Motor neuron (in vitro differentiated cells): ENCODE measurements at regions not wholly inside any gene's neighbourhood (a gene's known extent, or its start where the extent isn't known, plus 50 kb on each side); places are given as distances from the start of the nearest gene placed in this dataset.

Experiments used
- ATAC-seq, 8 experiments: fragments of 200-7000 bp; cut with Tn5 transposase; replicated peaks in 6 of 8; 2 replicates each; pipeline ENCODE4 v1.8.0; 2021; ENCODE audit warnings: mild to moderate bottlenecking in 8 of 8, moderate library complexity in 8 of 8
- H3K27ac ChIP-seq, 2 donors: fragments of 250-450 bp; sonication (Bioruptor Pico); 2 replicates each; pipeline ENCODE4 v1.9.0; 2021; ENCODE audit warnings: antibody characterized with exemption in 2 of 2, mild to moderate bottlenecking in 2 of 2, moderate library complexity in 1 of 2
- H3K4me1 ChIP-seq, 2 donors: fragments of 250-450 bp; sonication (Bioruptor Pico); replicated peaks in 1 of 2; 2 replicates each; pipeline ENCODE4 v1.6.1; 2021; ENCODE audit warnings: antibody characterized with exemption in 2 of 2, mild to moderate bottlenecking in 2 of 2, moderate library complexity in 1 of 2
- H3K4me3 ChIP-seq, 5 donors: fragments of 250-450 bp; sonication (Bioruptor Pico); 2 replicates each; pipeline ENCODE4 v1.9.0; 2021; ENCODE audit warnings: antibody characterized with exemption in 5 of 5, mild to moderate bottlenecking in 5 of 5, moderate library complexity in 4 of 5
- WGBS, 10 experiments: fragments of 450-650 bp; shearing (Covaris generic); methylation state at CpG; one replicate each; pipeline ENCODE4 v1.0.0; 2022; 5-methylcytosine and 5-hydroxymethylcytosine counted together
- in situ Hi-C, 9 experiments: fragments of 400-800 bp; cut with MboI; loops; one replicate each; pipeline ENCODE4 v1.15.0; 2021; ENCODE audit warnings: low sequenced_read_pairs in 9 of 9, low pct_unique_long_range_greater_than_20kb in 2 of 9; ENCODE audit not compliant: unreplicated experiment in 9 of 9

- in situ Hi-C loops = no loop called here
- H3K27ac ChIP-seq = no peak overlapping the region
- ATAC-seq = no peak
- 45 to 100% (median 89%) methylated on average over 1 of the region's 1 CpG; no CpG with 5 or more reads in 5 of the 10 experiments for WGBS, 10 experiments
- no peaks in the 10 kb centered on the region for H3K4me1 ChIP-seq
- H3K4me3 ChIP-seq = no peak overlapping the region
Observed at GRCh38 chr1:115196296-115196695, 107.0 kb upstream of the TSPAN2 start.

- no peak overlapping the region for H3K4me3 ChIP-seq
- in situ Hi-C loops = no loop called here
- ATAC-seq = no peak
- no peak overlapping the region for H3K27ac ChIP-seq
- WGBS, 10 experiments = 0 to 100% (median 32%) methylated on average over 1 to 2 of the region's 2 CpGs; no CpG with 5 or more reads in 4 of the 10 experiments
- no peaks in the 10 kb centered on the region for H3K4me1 ChIP-seq
Observed at GRCh38 chr1:115194506-115194905, 105.2 kb upstream of the TSPAN2 start.

GRCh38 chr1:115193046-115193828 lies 103.9 kb upstream of the TSPAN2 start:
- in situ Hi-C loops = no loop called here
- WGBS, 10 experiments = 0 to 100% (median 56%) methylated on average over 1 to 3 of the region's 3 CpGs; no CpG with 5 or more reads in 1 of the 10 experiments
- ATAC-seq = no peak

DNA sequence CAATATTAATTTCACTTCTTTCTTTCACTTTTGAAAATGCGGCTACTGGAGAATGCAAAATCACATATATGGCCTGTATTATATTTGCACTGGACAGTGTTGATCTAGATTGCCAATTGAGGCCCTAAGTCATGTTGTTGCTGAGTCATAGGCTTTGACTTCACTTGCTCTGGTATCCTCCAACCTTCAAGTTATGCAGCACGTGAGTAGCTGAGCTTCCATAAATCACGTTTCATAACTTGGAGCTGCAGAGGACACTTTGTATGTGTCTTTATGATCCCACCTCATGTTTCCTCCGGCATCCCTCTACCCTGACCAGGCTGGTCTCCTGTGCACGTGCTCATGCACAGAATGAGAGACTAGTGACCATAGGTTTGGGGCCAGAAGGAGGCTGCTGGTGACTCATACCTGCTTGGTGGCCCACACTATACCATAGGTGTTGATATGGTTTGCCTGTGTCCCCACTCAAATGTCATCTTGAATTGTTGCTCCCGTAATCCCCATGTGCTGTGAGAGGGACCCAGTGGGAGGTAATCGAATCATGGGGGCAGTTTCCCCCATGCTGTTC lies 103.0 kb upstream of the TSPAN2 start:
- in situ Hi-C loops = no loop called here
- peak in 1 of 8 experiments; percentile 22 for ATAC-seq
- H3K4me3 ChIP-seq = no peak overlapping the region
- 40 to 96% (median 78%) methylated on average over 1 to 7 of the region's 7 CpGs for WGBS, 10 experiments
- no peak overlapping the region for H3K27ac ChIP-seq
- H3K4me1 ChIP-seq = no peaks in the 10 kb centered on the region

More at GRCh38 chr1:115193046-115193828, 103.9 kb upstream of the TSPAN2 start:
- Histone ChIP-seq H3K4me1 (no peaks in the 10 kb centered on the region), H3K4me3 (no peak overlapping the region), H3K27ac (no peak overlapping the region)

DNA sequence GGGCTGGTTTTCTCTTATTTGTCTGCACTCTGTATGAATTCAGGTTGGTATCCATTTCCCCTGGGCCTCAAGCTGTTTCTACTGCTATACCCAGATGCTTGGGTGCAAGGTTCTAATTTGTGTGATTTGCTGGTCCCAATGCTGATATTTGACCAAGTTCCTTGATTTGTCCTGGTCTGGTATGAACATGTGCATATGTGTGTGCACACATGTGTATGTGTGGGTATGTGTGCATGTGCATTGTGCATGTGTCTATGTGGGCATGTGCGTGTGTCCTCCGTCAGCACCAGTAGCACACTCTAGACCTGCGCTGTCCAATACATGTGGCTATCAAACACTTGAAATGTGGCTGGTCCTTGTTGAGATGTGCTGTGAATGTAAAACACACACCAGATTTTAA lies 102.4 kb upstream of the TSPAN2 start:
- 94 to 100% (median 97%) methylated on average over 3 of the region's 3 CpGs; no CpG with 5 or more reads in 7 of the 10 experiments for WGBS, 10 experiments

GRCh38 chr1:115190540-115191170 lies 101.4 kb upstream of the TSPAN2 start:
- in situ Hi-C loops = no loop called here
- ATAC-seq = peak in 1 of 8 experiments; percentile 30
- H3K4me3 ChIP-seq = no peak overlapping the region
- no peak overlapping the region for H3K27ac ChIP-seq
- no peaks in the 10 kb centered on the region for H3K4me1 ChIP-seq
- 43 to 89% (median 81%) methylated on average over 1 to 3 of the region's 3 CpGs; no CpG with 5 or more reads in 1 of the 10 experiments for WGBS, 10 experiments

More for the DNA sequence above, 102.4 kb upstream of the TSPAN2 start:
- Histone ChIP-seq H3K4me3 (no peak overlapping the region), H3K27ac (no peak overlapping the region), H3K4me1 (no peaks in the 10 kb centered on the region)
- no peak for ATAC-seq
- in situ Hi-C loops = no loop called here

DNA sequence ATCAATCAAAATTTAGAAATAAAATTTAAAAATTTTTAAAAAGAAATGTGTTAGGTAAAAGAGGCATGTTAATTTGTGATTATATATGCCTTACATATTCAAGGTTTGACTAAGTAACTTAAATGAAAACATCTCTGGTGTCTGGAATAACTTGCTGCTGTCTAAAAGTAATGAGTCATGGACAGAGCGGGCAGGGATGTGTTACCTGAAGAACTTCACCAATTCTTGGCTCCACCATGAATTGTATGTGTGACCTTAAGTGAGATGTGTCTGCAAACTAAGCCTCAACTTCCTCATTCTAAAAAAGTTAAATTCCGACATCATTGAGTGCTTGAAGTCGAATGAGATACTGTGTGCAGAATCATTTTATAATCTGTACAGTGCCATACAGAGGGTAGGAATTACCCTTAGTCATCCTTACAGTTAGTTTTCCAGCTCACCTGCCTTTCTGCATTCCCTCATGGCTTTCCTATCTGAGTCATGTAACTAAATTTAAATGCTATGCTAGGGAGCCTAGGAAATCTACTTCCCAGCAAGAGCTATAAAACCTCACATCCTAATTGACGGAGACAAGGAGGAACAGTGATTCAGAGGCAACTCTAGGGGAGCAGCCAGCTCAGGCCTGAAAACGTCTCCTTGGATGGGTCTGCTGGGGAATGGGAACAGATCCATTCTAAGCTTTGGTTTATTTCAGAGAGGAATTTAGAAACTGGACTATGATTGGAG lies 100.7 kb upstream of the TSPAN2 start:
- in situ Hi-C loops = no loop called here
- WGBS, 10 experiments = 14 to 100% (median 74%) methylated on average over 1 to 5 of the region's 5 CpGs; no CpG with 5 or more reads in 1 of the 10 experiments
- ATAC-seq = peak in 7 of 8 experiments; percentile 84 to 98 (median 95)

GRCh38 chr1:115188680-115189395 lies 99.5 kb upstream of the TSPAN2 start:
- WGBS, 10 experiments = 67 to 100% (median 85%) methylated on average over 1 to 4 of the region's 4 CpGs; no CpG with 5 or more reads in 2 of the 10 experiments
- ATAC-seq = no peak
- in situ Hi-C loops = no loop called here

More for the DNA sequence above, 100.7 kb upstream of the TSPAN2 start:
- H3K4me1 ChIP-seq = no peaks in the 10 kb centered on the region
- no peak overlapping the region for H3K4me3 ChIP-seq
- no peak overlapping the region for H3K27ac ChIP-seq

DNA sequence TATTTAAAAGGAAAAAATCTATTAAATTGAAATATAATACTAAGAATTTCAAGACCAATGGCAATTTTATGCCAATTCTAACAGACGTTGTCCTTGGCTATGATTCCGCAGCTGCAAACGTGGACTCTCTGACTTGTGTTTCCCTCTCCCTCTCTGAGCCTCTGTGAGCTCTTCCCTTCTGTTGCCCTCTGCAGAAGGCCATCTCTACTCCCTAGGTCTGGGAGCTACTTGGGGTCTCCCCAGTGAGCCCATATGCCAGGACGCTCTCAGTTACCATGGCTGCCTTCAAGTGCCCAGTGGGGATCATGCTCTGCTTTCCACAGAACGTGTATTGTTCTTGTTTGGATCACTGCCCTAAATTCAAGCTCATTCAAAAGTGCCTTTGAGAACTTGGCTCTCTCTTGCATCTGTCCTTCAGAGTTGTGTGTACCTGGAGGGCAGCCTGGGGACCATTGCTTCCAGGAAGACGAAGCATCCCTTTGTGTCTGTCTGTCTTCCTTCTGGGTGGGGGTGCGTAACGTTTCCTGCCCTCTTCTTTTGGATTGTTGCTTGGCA lies 97.5 kb upstream of the TSPAN2 start:
- 50 to 90% (median 79%) methylated on average over 2 to 8 of the region's 8 CpGs; no CpG with 5 or more reads in 2 of the 10 experiments for WGBS, 10 experiments
- ATAC-seq = no peak
- H3K27ac ChIP-seq = no peak overlapping the region
- peaks cover 0 to 4% of the 10 kb centered on the region in 2 donors for H3K4me1 ChIP-seq
- H3K4me3 ChIP-seq = no peak overlapping the region
- in situ Hi-C loops = no loop called here

More at GRCh38 chr1:115188680-115189395, 99.5 kb upstream of the TSPAN2 start:
- no peak overlapping the region for H3K27ac ChIP-seq
- peaks cover 0 to 4% of the 10 kb centered on the region in 2 donors for H3K4me1 ChIP-seq
- H3K4me3 ChIP-seq = no peak overlapping the region

DNA sequence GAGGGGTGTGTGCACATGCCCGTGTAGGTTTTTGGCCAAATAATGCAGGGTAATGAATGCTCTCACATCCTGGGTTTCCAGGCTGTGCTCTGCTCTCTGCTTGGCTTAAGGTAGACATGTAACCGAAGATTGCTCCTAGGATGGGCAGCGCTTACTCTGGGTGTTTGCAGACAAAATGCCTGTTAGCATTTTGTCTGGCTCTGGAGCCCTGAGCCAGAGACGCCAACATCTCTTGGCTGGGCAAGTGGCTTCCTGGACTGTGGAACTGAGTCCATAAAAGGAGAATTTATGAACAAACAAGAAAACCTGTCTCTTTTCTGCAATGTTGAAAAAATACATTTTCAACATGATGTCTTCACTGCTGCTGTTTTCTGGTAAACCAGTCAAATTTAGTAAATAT lies 96.0 kb upstream of the TSPAN2 start:
- Histone ChIP-seq H3K4me1 (peaks cover 0 to 4% of the 10 kb centered on the region in 2 donors), H3K27ac (no peak overlapping the region), H3K4me3 (no peak overlapping the region)
- peak in 1 of 8 experiments; percentile 13 for ATAC-seq
- in situ Hi-C loops = no loop called here
- 10 to 100% (median 82%) methylated on average over 1 to 4 of the region's 4 CpGs; no CpG with 5 or more reads in 2 of the 10 experiments for WGBS, 10 experiments

DNA sequence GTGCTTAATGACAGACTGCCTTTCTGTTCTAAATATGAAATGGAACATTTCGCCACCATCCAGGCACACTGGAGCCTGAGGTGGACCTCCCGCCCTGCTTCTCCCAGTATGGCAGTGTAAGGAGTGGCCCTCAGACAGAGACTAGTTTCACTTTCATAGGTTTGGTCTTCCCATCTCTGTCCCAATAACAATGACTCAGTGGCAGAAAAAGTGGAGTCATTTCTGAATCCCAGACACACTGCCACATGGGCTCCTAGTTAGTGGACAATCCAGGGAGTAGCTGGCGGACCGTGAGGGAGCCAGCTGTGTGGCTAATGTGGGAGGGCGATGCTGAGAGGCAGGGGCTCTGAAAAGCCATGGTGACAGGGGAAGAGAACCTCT lies 95.6 kb upstream of the TSPAN2 start:
- no peak overlapping the region for H3K27ac ChIP-seq
- WGBS, 10 experiments = 0 to 100% (median 75%) methylated on average over 1 to 4 of the region's 5 CpGs; no CpG with 5 or more reads in 3 of the 10 experiments
- peak in 2 of 8 experiments; percentile 94 to 95 for ATAC-seq
- H3K4me1 ChIP-seq = peaks cover 0 to 4% of the 10 kb centered on the region in 2 donors
- in situ Hi-C loops = no loop called here
- H3K4me3 ChIP-seq = no peak overlapping the region
